Middle frontal gyrus (tissue), 1 donor: ENCODE measurements at regions not wholly inside any gene's neighbourhood (a gene's known extent, or its start where the extent isn't known, plus 50 kb on each side); places are given as distances from the start of the nearest gene placed in this dataset.

Source experiments
- DNase-seq: peaks from one replicate; pipeline ENCODE4 v3.0.0-alpha.2; 2015; ENCODE audit warnings: low spot score; ENCODE audit errors: extremely low spot score

GRCh38 chr2:176960061-176960460 is 252.5 kb upstream of the HNRNPA3 start:
- DNase-seq, result no peak

- DNase-seq, result no peak
These were observed 251.7 kb upstream of the HNRNPA3 start for GRCh38 chr2:176960736-176961520.

- no peak for DNase-seq
These were observed 250.6 kb upstream of the HNRNPA3 start for GRCh38 chr2:176961775-176962619.

GRCh38 chr2:176963568-176964287 is 248.9 kb upstream of the HNRNPA3 start:
- DNase-seq, result no peak

GRCh38 chr2:176967911-176968450 is 244.6 kb upstream of the HNRNPA3 start:
- no peak for DNase-seq

- DNase-seq, result no peak
These were observed 242.8 kb upstream of the HNRNPA3 start for GRCh38 chr2:176969642-176970359.

GRCh38 chr2:176976736-176977685 is 235.6 kb upstream of the HNRNPA3 start:
- DNase-seq, result no peak

GRCh38 chr2:176978921-176979320 is 233.7 kb upstream of the HNRNPA3 start:
- DNase-seq, result no peak

- no peak for DNase-seq
These were observed 232.4 kb upstream of the HNRNPA3 start for GRCh38 chr2:176979981-176980710.

- no peak for DNase-seq
These were observed 227.6 kb upstream of the HNRNPA3 start for GRCh38 chr2:176984987-176985386.

- DNase-seq, result no peak
These were observed 226.7 kb upstream of the HNRNPA3 start for GRCh38 chr2:176985871-176986270.

GRCh38 chr2:176986487-176986886 is 226.1 kb upstream of the HNRNPA3 start:
- DNase-seq, result no peak

GRCh38 chr2:176991411-176991810 is 221.2 kb upstream of the HNRNPA3 start:
- no peak for DNase-seq

- no peak for DNase-seq
These were observed 215.4 kb upstream of the HNRNPA3 start for GRCh38 chr2:176997074-176997791.

- no peak for DNase-seq
These were observed 214.8 kb upstream of the HNRNPA3 start for GRCh38 chr2:176997792-176998169.

- no peak for DNase-seq
These were observed 213.3 kb upstream of the HNRNPA3 start for GRCh38 chr2:176999301-176999700.

- DNase-seq, result no peak
These were observed 212.4 kb upstream of the HNRNPA3 start for GRCh38 chr2:177000061-177000714.

- DNase-seq, result no peak
These were observed 211.9 kb upstream of the HNRNPA3 start for GRCh38 chr2:177000715-177001072.
